BLaER1 (cell line): ENCODE measurements at regions not wholly inside any gene's neighbourhood (a gene's known extent, or its start where the extent isn't known, plus 50 kb on each side); places are given as distances from the start of the nearest gene placed in this dataset.
"Not testable (repeated sequence)": the region's sequence is repeated elsewhere in the genome, so short reads cannot be mapped to it uniquely, and the experiment has no call there.

Experiments
- H3K27ac ChIP-seq: shearing (Covaris generic); formaldehyde crosslinking; 2 replicates; pipeline ENCODE4 v1.8.1; 2022
- H3K27me3 ChIP-seq: shearing (Covaris generic); formaldehyde crosslinking; 2 replicates; pipeline ENCODE4 v1.8.1; 2022
- H3K36me3 ChIP-seq: shearing (Covaris generic); formaldehyde crosslinking; 2 replicates; pipeline ENCODE4 v1.8.1; 2022
- H3K4me1 ChIP-seq: shearing (Covaris generic); formaldehyde crosslinking; 2 replicates; pipeline ENCODE4 v1.8.1; 2022
- H3K4me2 ChIP-seq: shearing (Covaris generic); formaldehyde crosslinking; 2 replicates; pipeline ENCODE4 v1.8.1; 2022
- H3K4me3 ChIP-seq: shearing (Covaris generic); formaldehyde crosslinking; 2 replicates; pipeline ENCODE4 v1.8.1; 2022
- H3K9ac ChIP-seq: shearing (Covaris generic); formaldehyde crosslinking; 2 replicates; pipeline ENCODE4 v1.8.1; 2022
- H3K9me3 ChIP-seq: shearing (Covaris generic); formaldehyde crosslinking; 2 replicates; pipeline ENCODE4 v1.8.1; 2022
- H4K20me1 ChIP-seq: shearing (Covaris generic); formaldehyde crosslinking; 2 replicates; pipeline ENCODE4 v1.8.1; 2022
- Cebpa-rat ChIP-seq: shearing (Covaris generic); IDR thresholded peaks from 2 replicates; pipeline ENCODE4 v1.8.1; 2022

DNA sequence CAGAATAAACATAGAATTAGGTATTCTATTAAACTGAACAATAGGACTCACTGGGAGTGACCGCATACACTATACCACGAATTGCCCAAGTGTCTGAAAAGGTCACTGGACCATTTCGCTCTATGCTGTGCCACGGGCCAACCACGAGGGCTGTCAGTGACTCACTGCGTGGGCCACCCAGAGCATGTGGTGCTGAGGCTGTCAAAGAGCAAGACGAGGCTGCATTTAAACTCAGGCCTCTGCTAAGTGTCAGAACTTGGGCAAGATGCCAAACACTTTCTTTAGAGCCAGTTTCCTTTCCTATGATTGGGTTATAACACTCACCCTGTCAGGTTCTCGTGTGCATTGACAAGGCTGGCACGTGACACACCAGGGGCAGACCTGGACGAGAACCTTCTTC lies 97.5 kb downstream of the SH3YL1 start:
- Histone ChIP-seq H3K36me3 (no peaks in the 10 kb centered on the region), H3K27ac (no peak overlapping the region), H3K4me2 (no peak overlapping the region), H3K9ac (no peak overlapping the region), H3K4me1 (no peaks in the 10 kb centered on the region), H3K9me3 (no peaks in the 10 kb centered on the region), H3K27me3 (no peaks in the 10 kb centered on the region), H3K4me3 (no peak overlapping the region), H4K20me1 (no peaks in the 10 kb centered on the region)
- no peak for TF ChIP-seq Cebpa-rat

DNA sequence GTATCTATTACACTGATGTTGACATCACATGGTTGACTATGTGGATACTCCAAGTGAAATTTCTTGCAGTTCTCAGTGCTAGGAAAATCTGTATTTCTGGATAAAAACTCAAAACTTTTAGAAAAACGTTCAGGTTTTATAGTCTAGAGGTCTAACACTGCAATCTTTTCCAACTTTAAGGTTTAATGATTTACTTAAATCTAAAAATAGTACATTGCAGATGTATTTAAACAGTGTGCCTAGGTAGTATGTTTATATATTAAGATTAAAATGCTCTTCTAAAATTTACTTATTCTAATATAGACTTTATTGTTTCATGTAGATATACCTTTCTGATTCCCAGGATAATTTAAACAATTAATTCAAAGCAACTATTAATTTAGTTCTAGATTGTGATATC lies 98.3 kb downstream of the SH3YL1 start:
- H3K4me1 ChIP-seq = no peaks in the 10 kb centered on the region
- no peak overlapping the region for H3K9ac ChIP-seq
- no peak overlapping the region for H3K27ac ChIP-seq
- H3K4me2 ChIP-seq = no peak overlapping the region
- no peak overlapping the region for H3K4me3 ChIP-seq
- H4K20me1 ChIP-seq = no peaks in the 10 kb centered on the region
- H3K27me3 ChIP-seq = no peaks in the 10 kb centered on the region
- no peaks in the 10 kb centered on the region for H3K36me3 ChIP-seq
- no peak for TF ChIP-seq Cebpa-rat
- H3K9me3 ChIP-seq = no peaks in the 10 kb centered on the region

DNA sequence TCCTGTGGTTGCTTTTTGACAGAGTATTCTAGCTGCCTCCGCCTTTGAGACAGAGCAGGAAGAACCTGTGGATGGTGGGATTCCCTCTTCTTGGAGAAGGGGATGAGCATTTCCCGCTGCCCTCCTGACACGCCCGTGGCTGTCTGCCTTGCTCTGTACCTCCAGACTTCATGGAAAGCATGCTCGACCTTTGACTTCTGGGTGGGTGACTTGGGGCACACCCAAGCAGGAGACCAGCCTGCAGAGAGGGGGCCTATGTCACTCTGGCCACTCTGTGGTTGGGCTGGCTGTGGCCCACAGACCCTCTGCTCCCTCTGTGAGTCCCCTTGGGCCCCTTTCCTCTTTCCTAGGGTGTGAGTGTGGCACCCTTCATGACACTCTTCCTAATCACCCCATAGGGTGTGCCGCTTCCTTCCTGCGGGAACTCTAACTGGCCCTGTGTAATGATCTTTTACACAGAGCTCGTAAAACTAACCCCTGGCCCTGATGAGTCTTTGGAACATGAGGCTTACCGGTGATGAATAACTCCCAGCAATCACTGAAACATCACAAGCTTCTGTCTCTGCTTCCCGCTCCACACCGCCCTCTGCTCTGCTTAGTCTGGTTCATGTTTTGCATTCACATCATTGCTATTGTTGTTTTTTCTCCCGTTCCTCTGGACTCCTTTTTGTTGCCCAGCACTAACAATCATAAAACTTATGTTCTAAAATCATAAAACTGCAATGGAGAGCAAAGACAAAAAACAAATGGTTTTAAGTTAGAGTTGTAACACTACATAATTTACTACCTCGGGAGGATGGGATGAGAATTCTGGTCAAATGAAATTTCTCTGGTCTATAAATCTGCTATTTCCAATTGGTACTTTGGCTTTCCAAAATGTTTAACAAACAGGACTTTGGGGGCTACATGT lies 101.1 kb downstream of the SH3YL1 start:
- Histone ChIP-seq H3K36me3 (no peaks in the 10 kb centered on the region), H3K9me3 (no peaks in the 10 kb centered on the region), H4K20me1 (no peaks in the 10 kb centered on the region), H3K4me3 (no peak overlapping the region), H3K9ac (no peak overlapping the region), H3K27ac (no peak overlapping the region), H3K4me1 (no peaks in the 10 kb centered on the region), H3K4me2 (no peak overlapping the region), H3K27me3 (no peaks in the 10 kb centered on the region)
- no peak for TF ChIP-seq Cebpa-rat

DNA sequence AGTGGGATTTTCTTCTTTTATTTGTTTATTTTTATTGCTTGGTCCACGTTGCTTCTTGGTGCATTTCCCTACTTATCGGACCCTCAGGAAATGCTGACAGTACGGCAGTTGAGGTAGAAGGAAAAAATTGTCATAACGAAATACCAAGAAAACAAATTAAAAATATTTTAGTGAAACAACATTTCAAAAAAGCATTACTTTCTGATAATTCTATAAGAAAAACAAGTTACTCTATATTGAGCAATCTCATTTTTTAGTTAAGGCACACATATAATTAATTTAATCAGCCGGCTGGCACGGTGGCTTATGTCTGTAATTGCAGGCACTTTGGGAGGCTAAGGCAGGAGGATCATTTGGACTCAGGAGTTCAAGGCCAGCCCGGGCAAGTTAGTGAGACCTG lies 102.1 kb downstream of the SH3YL1 start:
- Histone ChIP-seq H3K4me3 (no peak overlapping the region), H3K9me3 (no peaks in the 10 kb centered on the region), H3K36me3 (no peaks in the 10 kb centered on the region), H3K4me1 (no peaks in the 10 kb centered on the region), H3K27me3 (no peaks in the 10 kb centered on the region), H3K4me2 (no peak overlapping the region), H3K27ac (no peak overlapping the region), H3K9ac (no peak overlapping the region), H4K20me1 (no peaks in the 10 kb centered on the region)
- no peak for TF ChIP-seq Cebpa-rat

DNA sequence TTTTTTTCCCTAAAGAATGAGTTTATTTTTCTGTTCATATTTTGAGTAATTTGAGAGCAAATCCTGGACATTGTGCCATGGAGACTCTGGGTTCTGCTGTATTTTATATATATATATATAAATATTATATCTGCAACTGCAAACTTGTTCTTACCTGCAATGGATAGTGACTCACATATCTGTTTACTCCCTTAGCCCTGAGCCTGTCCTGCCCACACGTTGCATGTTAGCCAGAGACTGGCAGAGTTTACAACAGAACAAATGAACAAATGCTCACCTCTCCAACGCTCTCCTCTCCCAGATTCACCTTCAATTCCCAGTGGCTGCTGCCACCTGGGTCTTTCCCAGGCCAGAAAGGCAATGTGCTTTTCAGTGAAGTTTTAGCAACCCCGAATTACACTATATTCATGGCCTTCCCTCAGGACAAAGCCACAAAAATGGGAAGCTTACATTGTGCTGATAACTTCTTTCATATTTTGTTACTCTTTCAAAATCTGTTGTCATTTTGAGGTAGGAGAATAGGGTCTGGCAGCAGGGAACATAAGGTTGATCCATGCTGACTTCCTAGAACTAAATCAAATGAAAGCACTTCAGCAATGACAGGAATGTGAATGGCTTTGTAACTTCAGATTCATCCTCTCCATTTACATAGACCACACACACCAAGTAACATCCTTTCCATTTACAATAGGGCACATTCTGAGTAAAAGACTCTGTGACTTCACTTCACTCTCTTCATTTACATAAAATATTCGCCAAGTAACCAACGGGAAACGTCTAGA lies 105.4 kb upstream of the FAM110C start:
- Histone ChIP-seq H3K36me3 (no peaks in the 10 kb centered on the region), H4K20me1 (no peaks in the 10 kb centered on the region), H3K27ac (no peak overlapping the region), H3K4me3 (no peak overlapping the region), H3K9me3 (no peaks in the 10 kb centered on the region), H3K27me3 (no peaks in the 10 kb centered on the region), H3K4me1 (no peaks in the 10 kb centered on the region), H3K4me2 (no peak overlapping the region), H3K9ac (no peak overlapping the region)
- TF ChIP-seq Cebpa-rat = no peak

DNA sequence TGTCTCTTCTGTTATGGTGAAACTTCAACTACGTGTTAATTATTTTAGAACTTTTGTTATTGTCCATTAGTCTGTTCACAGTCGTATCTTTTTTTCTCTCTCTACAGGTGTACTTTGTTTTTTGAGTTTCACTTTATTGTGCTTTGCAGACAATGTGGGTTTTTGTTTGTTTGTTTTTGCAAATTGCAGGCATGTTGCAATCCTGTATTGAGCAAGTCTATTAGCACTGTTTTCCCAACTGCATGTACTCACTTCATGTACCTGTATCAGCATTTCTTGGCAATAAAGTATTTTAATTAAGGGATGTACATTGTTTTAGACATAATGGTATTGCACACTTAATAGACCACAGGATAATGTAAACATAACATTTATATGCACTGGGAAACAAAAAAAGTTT lies 99.1 kb upstream of the FAM110C start:
- no peak for TF ChIP-seq Cebpa-rat
- H3K9me3 ChIP-seq = no peaks in the 10 kb centered on the region
- no peaks in the 10 kb centered on the region for H4K20me1 ChIP-seq
- no peaks in the 10 kb centered on the region for H3K36me3 ChIP-seq
- no peaks in the 10 kb centered on the region for H3K27me3 ChIP-seq
- no peaks in the 10 kb centered on the region for H3K4me1 ChIP-seq
- H3K4me3 ChIP-seq = no peak overlapping the region
- H3K4me2 ChIP-seq = no peak overlapping the region
- H3K27ac ChIP-seq = no peak overlapping the region
- no peak overlapping the region for H3K9ac ChIP-seq

DNA sequence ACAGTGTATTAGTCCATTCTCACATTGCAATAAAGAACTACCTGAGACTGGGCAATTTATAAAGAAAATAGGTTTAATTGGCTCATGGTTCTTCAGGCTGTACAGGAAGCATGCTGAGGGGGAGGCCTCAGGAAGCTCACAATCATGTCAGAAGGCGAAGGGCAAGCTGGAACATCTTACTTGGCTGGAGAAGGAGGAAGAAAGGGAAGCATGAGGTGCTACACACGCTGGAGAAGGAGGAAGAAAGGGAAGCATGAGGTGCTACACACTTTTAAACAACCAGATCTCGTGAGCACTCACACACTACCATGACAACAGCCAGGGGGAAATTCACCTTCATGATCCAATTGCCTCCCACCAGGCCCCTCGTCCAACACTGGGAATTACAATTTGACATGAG lies 95.3 kb upstream of the FAM110C start:
- TF ChIP-seq Cebpa-rat = no peak
- H3K4me1 ChIP-seq = no peaks in the 10 kb centered on the region
- H3K27me3 ChIP-seq = no peaks in the 10 kb centered on the region
- H3K4me2 ChIP-seq = no peak overlapping the region
- no peak overlapping the region for H3K9ac ChIP-seq
- no peaks in the 10 kb centered on the region for H3K9me3 ChIP-seq
- no peak overlapping the region for H3K27ac ChIP-seq
- no peak overlapping the region for H3K4me3 ChIP-seq
- no peaks in the 10 kb centered on the region for H3K36me3 ChIP-seq
- no peaks in the 10 kb centered on the region for H4K20me1 ChIP-seq

DNA sequence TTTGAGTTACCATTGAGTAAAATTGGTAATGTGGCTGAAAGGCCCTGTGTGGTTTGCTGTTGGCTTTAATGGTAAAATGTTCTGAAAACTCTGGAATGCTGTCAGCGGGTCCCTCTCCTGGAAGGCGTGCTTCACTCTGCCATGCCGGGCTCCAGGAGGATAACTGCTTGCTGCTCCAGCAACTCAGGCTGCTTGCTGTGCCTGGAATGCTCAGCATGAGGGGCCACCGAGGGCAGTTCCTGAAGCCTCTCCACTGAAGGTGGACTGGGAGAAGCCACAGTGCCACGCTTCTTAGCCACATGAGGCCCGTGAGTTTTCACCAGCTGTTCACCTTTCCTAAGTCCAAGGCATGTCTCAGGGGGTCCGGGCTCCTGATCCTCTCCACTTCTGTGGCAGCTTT lies 90.4 kb upstream of the FAM110C start:
- H4K20me1 ChIP-seq = no peaks in the 10 kb centered on the region
- H3K9me3 ChIP-seq = no peaks in the 10 kb centered on the region
- H3K27ac ChIP-seq = no peak overlapping the region
- no peaks in the 10 kb centered on the region for H3K4me1 ChIP-seq
- no peak overlapping the region for H3K4me3 ChIP-seq
- no peaks in the 10 kb centered on the region for H3K36me3 ChIP-seq
- H3K9ac ChIP-seq = no peak overlapping the region
- H3K4me2 ChIP-seq = no peak overlapping the region
- no peak for TF ChIP-seq Cebpa-rat
- H3K27me3 ChIP-seq = no peaks in the 10 kb centered on the region

DNA sequence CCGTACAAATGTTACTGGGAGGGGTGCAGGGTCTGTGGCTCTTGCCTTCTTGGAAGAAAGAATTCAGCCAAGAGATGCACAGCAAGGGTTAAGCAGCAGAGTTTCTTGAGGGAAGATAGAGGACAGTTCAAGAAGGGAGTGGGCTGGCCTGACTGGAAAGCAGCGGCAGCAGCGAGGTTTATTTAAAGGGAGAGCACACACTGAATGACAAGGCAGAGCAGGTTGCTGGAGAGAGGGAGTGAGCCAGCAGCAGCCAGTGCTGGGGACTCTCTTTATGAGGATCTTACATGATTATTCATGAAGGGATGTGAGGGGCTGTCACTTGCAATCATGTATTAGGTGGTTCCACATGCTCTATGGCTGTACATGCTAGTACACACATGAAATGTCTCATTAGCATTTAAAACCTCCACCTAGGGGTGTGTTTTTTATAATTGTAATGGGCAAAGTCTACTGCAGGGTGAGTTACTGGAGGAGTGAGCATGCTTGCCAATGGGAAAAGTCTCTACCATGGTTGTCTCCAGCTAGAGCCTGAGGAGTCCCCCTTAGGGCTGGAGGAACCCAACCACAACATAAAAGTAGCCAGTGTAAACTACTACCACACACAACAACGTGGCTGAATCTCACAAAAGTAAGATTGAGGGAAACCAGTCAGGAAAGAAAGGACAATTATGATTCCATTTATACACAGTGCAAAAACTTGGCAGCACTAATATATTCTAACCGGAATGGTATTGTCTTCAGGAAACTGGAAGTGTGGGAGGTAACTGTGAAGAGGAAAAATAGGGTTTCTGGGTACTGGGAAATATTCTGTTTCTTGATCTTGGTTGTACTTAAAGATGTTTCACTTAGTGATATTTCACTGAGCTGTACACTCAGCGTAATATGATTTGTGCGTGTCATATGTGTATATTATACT lies 87.6 kb upstream of the FAM110C start:
- Histone ChIP-seq H3K9ac (no peak overlapping the region), H3K4me2 (no peak overlapping the region), H3K9me3 (no peaks in the 10 kb centered on the region), H3K36me3 (no peaks in the 10 kb centered on the region), H3K27me3 (no peaks in the 10 kb centered on the region), H4K20me1 (no peaks in the 10 kb centered on the region), H3K4me3 (no peak overlapping the region), H3K27ac (no peak overlapping the region), H3K4me1 (no peaks in the 10 kb centered on the region)
- no peak for TF ChIP-seq Cebpa-rat

DNA sequence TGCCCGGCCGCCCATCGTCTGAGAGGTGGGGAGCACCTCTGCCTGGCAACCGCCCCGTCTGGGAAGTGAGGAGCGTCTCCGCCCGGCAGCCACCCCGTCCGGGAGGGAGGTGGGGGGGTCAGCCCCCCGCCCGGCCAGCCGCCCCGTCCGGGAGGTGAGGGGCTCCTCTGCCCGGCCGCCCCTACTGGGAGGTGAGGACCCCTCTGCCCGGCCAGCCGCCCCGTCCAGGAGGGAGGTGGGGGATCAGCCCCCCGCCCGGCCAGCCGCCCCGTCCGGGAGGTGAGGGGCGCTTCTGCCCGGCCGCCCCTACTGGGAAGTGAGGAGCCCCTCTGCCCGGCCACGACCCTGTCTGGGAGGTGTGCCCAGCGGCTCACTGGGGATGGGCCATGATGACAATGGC lies 80.5 kb upstream of the FAM110C start:
- not testable (repeated sequence) for H3K4me1 ChIP-seq

More for the DNA sequence above, 80.5 kb upstream of the FAM110C start:
- H3K36me3 ChIP-seq, H3K4me2 ChIP-seq, H3K9me3 ChIP-seq, H3K4me3 ChIP-seq, H3K9ac ChIP-seq, H4K20me1 ChIP-seq, H3K27me3 ChIP-seq, H3K27ac ChIP-seq: not testable (repeated sequence)
